HFFc6 (cell line): ENCODE measurements at regions not wholly inside any gene's neighbourhood (a gene's known extent, or its start where the extent isn't known, plus 50 kb on each side); places are given as distances from the start of the nearest gene placed in this dataset.

ENCODE experiments used
- DNase-seq: peaks from one replicate; pipeline ENCODE4 v3.0.0-alpha.2; 2018
- H3K27ac Mint-ChIP-seq: 2 replicates; pipeline ENCODE4 v1.8.0; 2020; ENCODE audit warnings: mild to moderate bottlenecking, mixed read lengths
- H3K27me3 Mint-ChIP-seq: 2 replicates; pipeline ENCODE4 v1.8.0; 2021; ENCODE audit warnings: mild to moderate bottlenecking, moderate library complexity, mixed read lengths; ENCODE audit not compliant: insufficient read depth
- H3K36me3 Mint-ChIP-seq: 2 replicates; pipeline ENCODE4 v1.8.0; 2021; ENCODE audit warnings: low read depth, mixed read lengths
- H3K4me1 Mint-ChIP-seq: 2 replicates; pipeline ENCODE4 v1.8.0; 2020; ENCODE audit warnings: low read depth, mixed read lengths
- H3K4me3 Mint-ChIP-seq: 2 replicates; pipeline ENCODE4 v1.8.0; 2020; ENCODE audit warnings: mild to moderate bottlenecking, moderate library complexity, mixed read lengths
- H3K9me3 Mint-ChIP-seq: 2 replicates; pipeline ENCODE4 v1.8.0; 2020; ENCODE audit warnings: mild to moderate bottlenecking, mixed read lengths
- CTCF ChIP-seq: fragments of 200-600 bp; sonication (generic); IDR thresholded peaks from 2 replicates; pipeline ENCODE4 v1.5.0; 2021; ENCODE audit warnings: antibody characterized with exemption, mild to moderate bottlenecking

DNA sequence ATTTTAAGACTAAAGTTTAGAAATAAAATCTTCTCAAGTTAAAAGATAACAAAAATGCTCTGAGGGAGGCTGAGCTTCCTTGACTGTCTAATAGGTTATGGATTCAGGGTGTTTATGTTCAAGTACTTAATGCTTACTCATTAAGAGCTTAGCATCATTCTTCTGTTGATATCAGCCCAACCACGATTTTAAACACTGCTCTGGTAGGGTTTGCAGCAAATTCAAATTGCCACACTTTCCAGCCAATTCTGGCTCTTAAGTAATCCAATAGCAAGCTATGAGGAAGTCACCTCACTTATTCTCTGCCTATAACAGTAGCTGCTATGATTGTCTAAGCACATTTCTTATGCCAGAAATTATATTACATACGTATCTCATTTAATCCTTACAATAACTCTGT, 191.0 kb upstream of the KIF2A start:
- peaks cover 3% of the 10 kb centered on the region for H3K27me3 Mint-ChIP-seq
- no peak for DNase-seq
- no peaks in the 10 kb centered on the region for H3K36me3 Mint-ChIP-seq
- TF ChIP-seq CTCF, result no peak
- H3K4me3 Mint-ChIP-seq, result no peak overlapping the region
- no peaks in the 10 kb centered on the region for H3K4me1 Mint-ChIP-seq
- no peak overlapping the region for H3K27ac Mint-ChIP-seq
- H3K9me3 Mint-ChIP-seq, result peaks cover 4% of the 10 kb centered on the region

DNA sequence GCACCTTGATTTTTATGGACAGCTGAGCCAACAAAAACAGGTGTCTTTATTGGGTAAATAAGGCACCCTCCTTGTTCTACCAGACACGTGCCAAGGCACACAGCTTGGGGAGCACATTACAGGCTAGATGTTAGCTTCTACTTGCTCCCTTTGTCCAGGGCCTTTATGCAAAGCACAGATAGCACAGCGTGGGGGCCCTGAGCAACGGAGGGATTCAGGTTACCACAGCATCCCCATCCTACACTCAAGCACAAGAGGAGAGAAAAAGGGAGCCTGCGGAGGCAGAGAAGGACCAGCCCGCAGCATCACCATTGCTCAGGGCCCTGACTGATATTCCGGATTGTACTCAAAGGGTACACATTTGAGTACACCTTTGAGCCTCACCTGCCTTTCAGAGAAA, 181.7 kb upstream of the KIF2A start:
- H3K4me1 Mint-ChIP-seq, result no peaks in the 10 kb centered on the region
- no peak overlapping the region for H3K27ac Mint-ChIP-seq
- H3K27me3 Mint-ChIP-seq, result peaks cover 2% of the 10 kb centered on the region
- TF ChIP-seq CTCF, result no peak
- H3K4me3 Mint-ChIP-seq, result no peak overlapping the region
- H3K36me3 Mint-ChIP-seq, result no peaks in the 10 kb centered on the region
- H3K9me3 Mint-ChIP-seq, result no peaks in the 10 kb centered on the region
- no peak for DNase-seq

DNA sequence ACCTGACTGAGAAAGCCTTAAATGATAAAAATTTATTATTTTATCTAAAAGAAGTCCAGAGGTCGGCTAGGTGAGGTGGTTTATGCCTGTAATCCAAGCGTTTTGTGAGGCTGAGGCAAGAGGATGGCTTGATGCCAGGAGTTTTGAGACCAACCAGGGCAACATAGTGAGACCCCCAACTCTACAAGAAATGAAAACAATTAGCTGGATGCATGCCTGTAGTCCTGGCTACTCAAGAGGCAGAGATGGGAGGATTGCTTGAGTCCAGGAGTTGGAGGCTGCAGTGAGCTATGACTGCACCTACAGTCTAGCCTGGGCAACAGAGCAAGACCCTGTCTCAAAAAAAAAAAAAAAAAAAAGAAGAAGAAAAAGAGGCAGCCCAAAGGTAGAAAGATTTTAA, 179.9 kb upstream of the KIF2A start:
- Mint-ChIP-seq H3K27ac (no peak overlapping the region), H3K27me3 (peaks cover 2% of the 10 kb centered on the region), H3K9me3 (no peaks in the 10 kb centered on the region), H3K4me3 (no peak overlapping the region), H3K4me1 (no peaks in the 10 kb centered on the region), H3K36me3 (no peaks in the 10 kb centered on the region)
- no peak for DNase-seq
- no peak for TF ChIP-seq CTCF

GRCh38 chr5:62127098-62127736, 178.8 kb upstream of the KIF2A start:
- no peak for DNase-seq
- Mint-ChIP-seq H3K4me3 (no peak overlapping the region), H3K27me3 (peaks cover 2% of the 10 kb centered on the region), H3K27ac (no peak overlapping the region), H3K9me3 (no peaks in the 10 kb centered on the region), H3K36me3 (no peaks in the 10 kb centered on the region), H3K4me1 (no peaks in the 10 kb centered on the region)
- no peak for TF ChIP-seq CTCF

DNA sequence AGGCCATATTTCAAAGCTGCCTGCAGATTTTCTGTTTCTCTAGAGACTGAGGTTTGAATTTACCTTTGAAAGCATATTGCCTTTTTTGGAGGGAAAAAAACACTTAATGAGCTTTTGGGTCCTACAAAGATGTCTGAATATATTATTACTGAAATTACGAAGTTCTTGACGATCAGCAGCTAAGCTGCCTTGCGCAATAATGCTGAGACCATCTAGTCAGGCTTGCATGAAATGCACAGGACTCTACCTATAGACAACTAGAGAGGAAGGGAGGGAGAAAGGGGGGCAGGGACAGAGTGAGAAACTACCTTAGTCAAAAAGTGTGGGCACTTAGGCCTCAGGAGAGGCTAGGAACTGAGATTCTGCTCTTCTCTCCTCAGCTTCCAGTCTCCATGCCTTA, 175.9 kb upstream of the KIF2A start:
- DNase-seq, result no peak
- Mint-ChIP-seq H3K27me3 (peaks cover 3% of the 10 kb centered on the region), H3K9me3 (no peaks in the 10 kb centered on the region), H3K4me3 (no peak overlapping the region), H3K36me3 (no peaks in the 10 kb centered on the region), H3K4me1 (no peaks in the 10 kb centered on the region), H3K27ac (no peak overlapping the region)
- TF ChIP-seq CTCF, result no peak

- no peak for DNase-seq
- Mint-ChIP-seq H3K4me3 (no peak overlapping the region), H3K27me3 (peaks cover 7% of the 10 kb centered on the region), H3K4me1 (no peaks in the 10 kb centered on the region), H3K36me3 (no peaks in the 10 kb centered on the region), H3K27ac (no peak overlapping the region), H3K9me3 (no peaks in the 10 kb centered on the region)
- no peak for TF ChIP-seq CTCF
Observed at GRCh38 chr5:62132276-62132675, 173.7 kb upstream of the KIF2A start.
